GM21515 (cell line): ENCODE measurements at regions not wholly inside any gene's neighbourhood (a gene's known extent, or its start where the extent isn't known, plus 50 kb on each side); places are given as distances from the start of the nearest gene placed in this dataset.

Source experiments
- ATAC-seq: cut with Tn5 transposase; IDR thresholded peaks from one replicate; pipeline ENCODE4 v1.9.1; 2021; ENCODE audit not compliant: unreplicated experiment

DNA sequence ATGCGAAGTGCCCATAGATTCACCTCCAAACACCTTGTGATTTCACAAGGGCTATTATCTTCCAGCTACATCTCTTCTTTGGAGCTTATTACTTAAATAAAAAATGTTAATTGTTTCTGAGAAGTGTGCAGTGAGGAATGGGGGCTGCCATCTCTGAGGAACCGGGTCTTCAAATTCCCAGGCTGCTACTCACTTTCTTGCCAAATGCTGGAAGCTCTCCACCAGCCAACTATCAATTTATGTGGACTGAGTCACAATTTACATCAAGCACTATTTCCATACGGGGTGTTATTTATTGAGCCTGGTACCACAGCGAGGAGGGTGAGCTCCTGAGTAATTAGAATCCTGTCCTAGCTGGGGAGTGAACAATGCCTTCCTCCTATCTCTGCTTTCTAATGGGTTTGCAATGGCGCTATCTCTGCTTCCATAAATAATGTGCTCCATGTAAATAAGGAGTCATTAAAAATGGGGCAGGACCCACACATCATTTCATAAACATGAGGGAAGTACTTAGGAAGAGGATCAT is 898.3 kb downstream of the VRK1 start:
- no peak for ATAC-seq

DNA sequence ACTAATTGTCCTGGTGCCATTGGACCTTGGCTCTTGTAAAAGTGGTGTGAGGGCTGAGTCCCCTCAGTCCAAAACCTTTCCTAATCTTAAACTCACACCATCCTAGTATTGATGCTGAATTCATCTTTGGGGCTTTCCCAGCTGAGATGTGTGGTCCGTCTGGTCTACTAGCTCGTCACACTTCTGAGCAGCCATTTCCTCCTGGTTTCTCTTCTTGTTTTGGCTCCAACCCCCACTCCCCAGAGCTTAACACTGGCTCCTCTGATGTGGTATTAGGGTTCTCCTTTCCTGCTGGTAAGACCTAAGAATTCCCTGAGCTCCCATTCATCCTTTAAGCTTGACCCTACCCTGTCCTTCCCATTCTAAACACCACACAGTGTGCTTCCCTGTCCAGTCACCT is 900.6 kb downstream of the VRK1 start:
- no peak for ATAC-seq

DNA sequence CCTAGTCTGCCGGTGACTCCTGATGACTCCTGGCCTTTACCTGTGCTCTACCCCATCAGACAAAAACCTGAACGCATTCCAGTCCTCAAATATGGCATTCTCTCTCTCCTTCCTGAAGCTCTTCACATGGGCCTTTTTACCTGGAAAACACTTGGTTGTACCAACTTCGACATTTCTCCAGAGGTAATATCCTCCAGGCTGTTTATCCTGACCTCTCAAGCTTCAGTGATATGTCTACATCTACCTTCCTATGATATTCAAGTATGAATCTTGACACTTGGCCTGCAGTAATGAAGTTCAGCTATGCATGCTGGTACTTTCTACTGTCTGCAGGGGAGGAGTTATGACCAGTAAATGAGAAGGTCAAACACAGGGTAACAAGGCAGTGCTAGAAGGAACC is 901.8 kb downstream of the VRK1 start:
- no peak for ATAC-seq

DNA sequence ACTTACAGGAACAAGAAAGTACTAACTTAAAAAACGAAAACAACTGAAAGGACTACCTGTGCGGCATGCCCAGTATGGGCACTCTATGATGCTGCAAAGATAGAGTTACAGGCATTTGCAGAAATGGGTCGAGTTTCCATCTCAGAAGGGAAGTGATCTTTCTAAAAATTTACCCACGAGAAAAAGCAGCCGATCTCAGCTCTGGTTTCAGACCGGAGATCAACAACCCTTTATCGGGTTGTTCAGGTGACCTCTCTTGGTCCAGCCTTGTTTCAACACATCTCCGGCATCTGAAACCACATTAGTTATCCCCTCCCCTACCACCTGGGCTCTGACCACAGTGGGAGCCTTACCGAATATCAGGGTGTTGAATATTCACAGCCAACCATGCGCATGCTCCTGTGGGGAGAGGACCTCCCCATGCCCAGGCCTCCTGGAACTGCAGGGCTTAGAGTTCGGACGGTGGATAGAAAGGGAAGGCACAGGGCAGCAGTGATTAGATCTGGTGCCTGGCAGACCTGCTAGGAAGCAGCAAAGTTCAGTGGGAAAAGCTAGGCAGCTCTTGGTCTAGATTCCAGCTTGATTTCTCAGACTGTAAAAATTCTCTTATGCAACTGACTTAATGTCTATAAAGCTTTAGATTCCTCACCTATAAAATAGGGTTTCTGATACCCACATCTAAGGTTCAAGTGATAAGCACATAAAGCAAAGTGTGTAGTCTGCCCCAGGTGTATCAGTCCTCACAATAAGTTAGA is 906.0 kb downstream of the VRK1 start:
- ATAC-seq: no peak

DNA sequence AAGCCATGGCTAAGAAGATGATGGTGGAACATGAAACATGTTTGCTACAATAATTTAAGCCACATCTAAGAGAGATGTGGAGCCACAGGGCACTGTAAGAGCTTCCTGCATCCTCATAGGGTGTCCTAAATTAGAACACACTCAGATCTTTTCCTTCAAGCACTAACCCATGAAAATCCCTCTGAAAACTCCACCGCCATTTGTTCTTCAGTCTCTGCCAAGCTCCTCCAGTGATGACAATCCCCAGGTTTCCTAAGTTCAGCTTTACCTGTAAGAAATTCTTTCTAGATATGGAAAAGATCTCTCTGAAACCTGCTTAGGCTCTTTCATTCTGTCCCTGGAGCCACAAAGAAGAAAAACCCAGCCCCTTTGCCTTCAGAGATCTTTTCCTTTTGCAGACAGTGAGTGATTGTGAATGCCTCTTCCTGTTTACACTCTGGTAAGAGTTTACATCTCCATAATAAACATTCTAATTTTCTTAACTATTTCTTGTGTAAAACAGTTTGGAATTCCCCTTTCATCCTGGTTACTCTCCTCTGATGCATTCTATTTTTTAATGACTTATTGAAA is 907.2 kb downstream of the VRK1 start:
- ATAC-seq: no peak

DNA sequence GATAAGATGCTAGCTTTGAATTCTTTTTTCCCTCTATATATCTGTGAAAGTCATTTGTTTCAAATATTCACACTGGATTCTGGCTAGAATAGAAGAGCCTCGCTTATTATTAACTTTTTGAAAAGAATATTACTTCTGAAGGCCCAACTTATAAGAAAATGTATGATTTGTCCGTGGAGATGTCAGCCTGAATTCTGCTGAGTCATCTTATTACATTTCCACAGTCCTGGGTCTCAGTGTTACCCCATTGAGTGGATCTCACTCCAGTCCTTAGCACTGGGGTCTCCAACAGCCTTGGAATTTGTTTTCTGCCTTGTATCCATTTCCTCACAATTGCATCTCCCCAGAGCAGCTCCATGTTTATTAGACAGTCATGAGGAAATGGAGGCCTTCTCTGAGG is 907.9 kb downstream of the VRK1 start:
- ATAC-seq: no peak

DNA sequence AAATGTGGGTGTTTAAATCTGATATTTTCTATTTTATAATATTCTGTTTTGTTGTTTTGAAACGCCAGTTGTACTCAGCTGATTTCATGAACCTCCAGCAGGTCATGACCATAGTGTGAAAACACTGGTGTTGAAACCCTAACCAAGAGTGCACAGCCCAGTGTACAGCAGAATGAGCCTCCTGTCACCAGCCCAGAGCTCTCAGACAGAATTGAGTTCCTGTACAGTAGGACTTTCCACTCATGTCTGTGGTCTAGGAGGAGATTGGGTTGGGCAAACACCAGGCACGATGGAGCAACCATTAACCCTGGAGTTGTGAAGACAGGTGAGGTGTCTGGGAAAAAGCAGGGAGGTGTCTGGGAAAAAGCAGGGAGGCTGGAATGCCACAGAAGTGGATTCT is 908.8 kb downstream of the VRK1 start:
- ATAC-seq: no peak

DNA sequence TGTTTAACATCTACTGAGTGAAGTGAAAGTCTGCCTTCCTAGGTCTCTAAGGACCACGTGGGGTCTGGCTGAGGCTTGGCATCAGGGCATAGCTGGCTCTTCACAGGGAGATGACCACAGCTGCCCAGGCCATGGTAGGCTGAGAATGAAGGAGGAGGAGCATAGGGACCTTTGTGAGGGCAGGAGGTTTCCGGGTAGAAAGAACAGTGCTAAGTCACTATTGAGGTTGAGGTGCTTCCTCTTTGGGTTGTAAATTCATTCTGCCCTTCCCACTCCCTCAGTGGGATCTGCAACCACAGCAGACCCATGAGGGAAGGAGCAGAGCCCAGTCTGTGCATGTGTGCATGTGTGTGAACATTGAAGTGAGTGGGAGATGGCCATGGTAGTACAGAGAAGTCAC is 909.6 kb downstream of the VRK1 start:
- ATAC-seq: no peak

DNA sequence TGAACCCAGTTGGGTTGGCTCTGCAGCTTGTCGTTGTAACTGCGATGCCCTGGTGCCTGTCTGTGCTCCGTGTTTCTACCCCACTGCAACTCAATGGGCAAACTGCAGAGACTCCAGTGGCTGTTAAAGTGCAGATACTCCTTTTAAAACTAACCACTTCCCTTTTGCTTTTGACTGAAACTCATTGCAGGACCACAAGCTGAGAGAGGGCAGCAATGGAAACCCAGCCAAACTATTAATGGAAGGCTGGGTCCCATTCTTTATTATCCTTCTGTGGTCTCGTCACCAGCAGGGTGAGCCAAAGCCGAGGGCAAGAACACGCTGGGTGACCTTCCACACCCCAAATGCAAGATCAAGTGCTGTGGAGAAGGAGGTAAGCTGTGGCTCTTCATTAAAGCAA is 910.4 kb downstream of the VRK1 start:
- ATAC-seq: no peak

DNA sequence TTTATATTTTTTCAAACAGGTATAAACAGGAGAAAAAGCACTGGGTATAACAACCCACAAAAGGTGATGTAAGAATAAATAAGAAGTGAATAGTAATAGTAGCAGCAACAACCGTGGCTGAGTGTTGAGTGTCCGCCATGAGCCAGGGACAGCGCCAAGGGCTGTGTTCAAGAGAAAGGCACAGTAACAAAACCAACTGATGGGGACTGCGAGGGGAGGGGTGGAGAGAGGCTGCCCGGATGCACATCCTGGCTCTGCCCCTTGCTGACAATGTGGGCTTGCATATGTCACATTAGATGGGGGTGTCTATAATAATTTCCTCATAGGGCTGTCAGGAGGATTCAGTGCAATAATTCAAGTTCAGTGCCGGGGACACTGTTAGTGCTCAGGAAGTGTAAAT is 912.4 kb downstream of the VRK1 start:
- no peak for ATAC-seq

DNA sequence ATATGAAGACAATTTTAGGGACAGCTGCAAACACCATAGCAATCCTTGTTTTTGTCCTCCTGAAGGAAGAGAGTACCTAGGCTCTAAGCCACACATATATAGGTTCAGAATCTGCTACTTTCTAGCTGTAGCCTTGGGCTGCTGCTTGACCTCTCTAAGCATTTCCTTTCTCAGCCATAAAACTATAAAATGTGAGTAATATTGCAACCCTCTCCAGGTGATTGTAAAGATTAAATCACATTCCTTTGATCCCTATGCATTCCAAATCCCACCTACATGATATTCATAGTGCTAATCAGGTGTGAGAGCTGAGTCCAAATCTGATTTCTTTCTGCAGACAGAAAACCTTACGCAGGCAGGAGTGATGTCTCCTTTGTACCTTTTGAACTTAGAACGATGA is 913.5 kb downstream of the VRK1 start:
- ATAC-seq: no peak

DNA sequence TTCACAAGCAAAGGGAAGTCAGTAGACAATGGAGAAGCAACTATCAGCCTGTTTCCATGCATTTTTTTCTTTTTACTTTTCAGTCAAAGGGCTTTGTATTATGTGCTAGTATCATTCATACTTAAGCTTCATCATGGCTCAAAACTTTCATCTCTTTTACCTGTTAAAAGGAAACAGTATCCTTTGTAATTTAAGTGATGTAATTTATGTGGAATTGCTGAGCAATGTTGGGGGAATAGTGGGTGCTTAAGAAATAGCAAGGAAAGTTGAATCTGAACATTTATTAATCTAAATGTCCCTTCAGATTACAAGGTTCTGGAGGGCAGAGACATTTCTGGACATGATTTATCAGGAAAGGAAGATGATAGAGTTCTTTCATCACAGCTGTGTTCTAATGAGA is 915.3 kb downstream of the VRK1 start:
- ATAC-seq: no peak

DNA sequence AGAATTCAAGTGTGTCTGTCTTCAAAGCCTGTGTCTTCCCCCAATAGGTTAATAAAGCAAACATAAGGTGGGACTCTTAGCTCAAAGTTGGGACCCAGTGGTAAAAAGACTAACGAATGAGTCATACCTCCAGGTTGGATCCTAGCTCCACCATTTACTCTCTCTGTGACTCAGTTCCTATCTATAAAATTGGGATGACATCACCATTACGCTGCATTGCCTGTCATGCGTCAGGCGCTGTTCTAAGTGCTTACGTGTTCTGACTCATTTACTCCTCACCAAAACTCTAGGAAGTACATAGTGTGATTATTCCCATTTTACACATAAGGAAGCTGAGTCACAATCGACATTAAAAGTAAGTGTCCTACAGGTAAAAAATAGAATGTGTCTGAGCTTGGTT is 915.8 kb downstream of the VRK1 start:
- ATAC-seq: no peak

DNA sequence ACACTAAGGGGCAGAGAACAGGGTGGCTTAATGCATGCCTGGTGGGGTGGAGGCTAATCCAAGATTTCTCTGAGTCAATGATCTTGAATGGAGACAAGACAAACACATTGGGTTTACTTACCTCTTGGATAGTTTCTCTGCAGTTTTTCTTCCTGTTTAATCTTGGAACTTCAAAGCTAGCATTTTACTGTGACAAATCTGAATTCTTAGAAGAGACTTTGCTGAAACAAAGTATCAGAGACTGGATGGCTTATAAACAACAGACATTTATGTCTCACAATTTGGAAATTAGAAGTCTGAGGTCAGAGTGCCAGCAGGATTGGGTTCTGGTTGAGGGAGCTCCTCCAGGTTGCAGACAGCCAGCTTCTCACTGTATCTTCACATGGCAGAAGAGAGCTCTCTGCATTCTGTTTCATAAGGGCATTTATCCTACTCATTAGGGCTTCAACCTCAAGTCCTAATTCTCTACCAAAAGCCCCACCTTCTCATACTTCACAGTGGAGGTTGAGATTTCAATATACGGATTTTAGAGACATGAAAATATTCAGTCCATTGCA is 921.8 kb downstream of the VRK1 start:
- no peak for ATAC-seq

DNA sequence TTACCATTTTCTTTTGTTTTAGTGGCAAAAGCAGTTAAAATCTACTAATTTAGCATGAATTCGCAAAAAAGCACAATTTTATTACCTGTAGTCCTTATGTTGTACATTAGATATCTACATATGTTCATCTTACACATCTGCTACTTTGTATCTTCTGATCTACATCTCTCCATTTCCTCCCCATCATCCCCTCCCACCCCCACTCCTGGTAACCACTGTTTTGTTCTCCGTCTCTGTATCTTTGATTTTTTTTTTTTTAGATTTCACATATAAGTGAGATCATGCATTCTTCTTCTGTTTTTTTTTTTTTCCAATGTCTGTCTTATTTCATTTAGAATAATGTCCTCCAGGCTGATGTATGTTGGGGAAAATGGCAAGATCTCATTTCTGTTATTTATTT is 922.7 kb downstream of the VRK1 start:
- ATAC-seq: no peak

DNA sequence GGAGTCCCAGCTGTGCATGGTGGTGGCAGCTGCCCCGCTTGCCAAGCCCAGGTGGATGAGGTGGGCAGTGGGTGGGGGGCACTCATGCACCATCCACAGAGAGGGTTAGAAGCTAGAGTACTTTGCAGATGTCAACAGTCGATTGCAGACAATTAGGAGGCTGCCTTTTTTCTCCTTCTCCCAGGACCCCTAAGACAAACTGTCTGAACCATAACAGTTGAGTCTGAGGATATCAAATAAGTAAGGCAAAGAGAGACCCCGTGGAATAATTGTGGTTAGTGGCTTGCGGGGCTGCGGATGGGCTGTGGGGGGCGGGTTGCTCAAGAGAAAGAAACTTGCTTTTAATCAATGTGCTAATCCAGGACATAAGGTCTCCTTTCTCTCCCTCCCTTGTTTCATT is 926.2 kb downstream of the VRK1 start:
- no peak for ATAC-seq

DNA sequence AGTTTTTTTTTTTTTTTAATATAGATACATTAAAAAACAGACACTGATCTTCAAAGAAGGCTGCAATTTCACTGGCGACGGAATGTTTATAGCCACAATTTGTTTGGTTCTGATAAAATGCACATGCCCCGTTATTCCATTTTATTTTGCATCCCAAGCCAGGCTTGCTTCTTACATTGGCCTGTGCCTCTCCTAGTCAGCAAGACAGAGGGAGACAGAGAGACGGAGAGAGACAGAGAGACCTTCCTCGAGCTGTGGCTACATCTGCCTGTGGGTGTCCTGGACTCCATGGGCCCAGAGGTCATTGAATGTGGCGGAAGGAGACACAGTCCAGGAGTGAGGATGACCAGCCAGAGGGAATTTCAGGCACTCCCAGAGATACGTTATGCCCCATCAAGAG is 926.6 kb downstream of the VRK1 start:
- ATAC-seq: no peak

DNA sequence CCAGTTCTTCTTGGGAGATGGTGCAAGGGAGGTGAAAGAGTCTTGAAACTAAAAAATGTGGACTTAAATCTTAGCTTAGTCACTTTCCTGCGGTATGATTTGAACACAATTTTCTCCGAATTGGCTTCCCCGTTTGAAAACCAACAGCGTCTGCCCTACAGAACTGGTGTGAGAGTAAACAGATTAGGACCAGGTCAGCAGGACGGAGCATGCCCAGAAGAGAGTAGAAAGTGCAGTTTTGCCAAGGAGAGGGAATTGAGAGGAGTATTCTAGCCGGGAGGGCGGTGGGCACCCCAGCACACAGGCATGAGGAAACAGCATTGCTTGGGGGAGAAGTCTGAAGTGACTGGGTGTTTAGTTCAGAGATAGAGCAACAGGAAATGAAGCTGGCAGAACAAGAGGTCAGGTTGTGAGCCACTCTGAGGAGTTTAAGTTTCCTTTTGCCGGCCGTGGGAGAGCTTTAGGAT is 927.1 kb downstream of the VRK1 start:
- ATAC-seq: no peak

DNA sequence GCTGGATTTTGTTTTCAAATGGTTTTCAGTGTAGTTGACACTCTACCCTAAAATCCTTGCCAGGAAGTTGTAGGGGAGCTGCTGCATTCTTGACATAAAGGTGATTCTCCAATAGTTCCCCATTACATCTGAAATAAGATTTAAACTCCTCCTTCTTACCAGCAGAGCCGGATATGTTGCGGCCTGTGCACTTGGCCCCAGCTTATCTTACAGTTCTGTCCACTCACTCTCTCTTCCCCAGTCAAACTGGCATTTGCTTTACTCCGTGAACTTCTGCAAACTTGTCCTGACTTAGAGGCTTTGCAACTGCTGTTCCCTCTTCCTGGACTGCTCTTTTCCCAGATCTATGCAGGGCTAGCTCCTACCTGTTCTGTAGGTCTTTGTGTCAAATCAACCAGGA is 929.5 kb downstream of the VRK1 start:
- ATAC-seq: no peak

DNA sequence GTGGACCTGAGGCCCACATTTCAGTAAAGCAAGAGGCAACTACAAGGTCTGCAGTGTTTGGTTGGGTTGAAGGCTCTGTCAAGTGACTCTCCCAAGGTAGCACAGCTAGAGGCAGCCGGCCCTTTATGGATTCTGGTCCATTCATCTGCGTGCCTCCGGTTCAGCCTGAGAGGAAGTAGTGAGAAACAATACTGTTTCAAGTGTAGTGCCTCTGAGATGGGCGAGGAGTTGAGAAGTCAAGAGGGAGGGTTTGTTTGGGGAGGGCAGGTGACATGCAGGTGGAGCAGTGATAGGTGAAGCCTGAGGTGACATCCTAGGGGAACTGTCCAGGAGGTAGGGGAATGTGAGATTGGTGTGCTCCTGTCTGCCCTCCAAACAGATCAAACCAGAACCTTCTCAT is 933.5 kb downstream of the VRK1 start:
- no peak for ATAC-seq

DNA sequence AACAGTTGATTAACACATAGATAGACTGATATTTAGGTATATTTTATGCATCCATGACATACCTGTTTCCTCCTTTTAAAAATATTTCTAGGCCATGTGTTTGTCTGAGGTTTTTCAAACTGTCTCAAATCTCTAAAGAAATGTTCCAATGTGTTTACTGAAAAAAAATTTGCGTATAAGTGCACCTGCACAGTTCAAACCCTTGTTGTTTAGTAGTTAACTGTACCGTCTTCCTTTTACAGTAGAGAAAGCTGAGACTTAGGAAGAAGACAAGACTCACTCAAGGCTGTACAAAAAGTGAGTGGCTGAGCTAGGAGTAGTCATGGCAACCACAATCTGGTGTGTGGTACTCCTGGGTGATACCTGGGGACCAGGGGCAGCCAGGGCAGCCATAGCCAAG is 934.6 kb downstream of the VRK1 start:
- ATAC-seq: no peak

DNA sequence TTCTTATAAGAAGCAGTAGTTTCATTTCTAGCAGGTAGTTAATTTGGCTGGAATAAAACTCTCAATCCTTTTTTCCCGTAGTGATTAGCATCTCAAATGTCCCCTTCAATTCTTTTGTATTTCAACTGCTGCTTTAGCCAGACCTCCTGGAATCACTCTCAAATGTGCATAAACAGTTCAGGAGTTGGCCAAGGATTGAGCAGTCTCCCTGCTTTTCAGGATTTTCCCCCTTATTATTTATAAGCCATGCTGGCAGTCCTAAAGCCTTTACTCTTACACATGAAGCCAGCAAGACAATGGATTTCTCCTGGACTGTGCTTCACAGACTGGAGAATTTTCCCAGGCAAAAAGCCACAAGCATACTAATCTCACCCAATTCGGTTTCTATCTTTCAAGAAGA is 950.1 kb downstream of the VRK1 start:
- ATAC-seq: no peak

DNA sequence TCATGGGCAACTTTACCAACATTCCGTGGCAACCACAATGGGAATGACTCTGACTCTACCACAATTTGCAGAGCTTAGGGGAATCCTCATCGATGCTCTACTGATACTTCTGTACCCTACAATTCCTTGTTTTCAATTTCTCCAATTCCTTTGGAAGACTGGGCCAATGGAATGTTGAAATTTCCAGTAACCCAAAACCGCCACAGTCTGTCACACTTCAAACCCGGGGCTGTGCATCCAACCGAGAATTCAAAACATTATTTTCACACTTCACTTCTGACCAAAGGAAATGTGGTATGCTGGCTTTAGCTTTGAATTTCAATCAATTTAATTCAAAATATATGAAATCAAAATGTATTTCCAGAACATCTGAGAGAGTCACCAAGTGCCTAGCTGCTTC is 951.4 kb downstream of the VRK1 start:
- no peak for ATAC-seq
